Activated CD8-positive, alpha-beta T cell treated with anti-CD3 and anti-CD28 coated beads for 36 hours (primary cell): ENCODE measurements at regions not wholly inside any gene's neighbourhood (a gene's known extent, or its start where the extent isn't known, plus 50 kb on each side); places are given as distances from the start of the nearest gene placed in this dataset.

Experiments used
- ATAC-seq: fragments of 200-7000 bp; cut with Tn5 transposase; one replicate; pipeline ENCODE4 v1.10.0; 2021; ENCODE audit warnings: mild to moderate bottlenecking, moderate library complexity
- CTCF ChIA-PET: fragments of 350-600 bp; sonication (Branson Sonifier 250); formaldehyde crosslinking; loops from one replicate; lab custom pipeline; 2021; ENCODE audit warnings: antibody characterized with exemption; lab: Charles Lee
- POLR2A ChIA-PET: fragments of 350-600 bp; sonication (Branson Sonifier 250); formaldehyde crosslinking; loops from one replicate; lab custom pipeline; 2021; ENCODE audit warnings: antibody characterized with exemption; lab: Charles Lee
- DNase-seq: peaks from one replicate; pipeline ENCODE4 v3.0.0-alpha.2; 2020
- H3K27ac Mint-ChIP-seq: one replicate; pipeline ENCODE4 v1.8.0; 2021; ENCODE audit warnings: mild to moderate bottlenecking, mixed read lengths
- H3K27me3 Mint-ChIP-seq: one replicate; pipeline ENCODE4 v1.8.0; 2021; ENCODE audit warnings: mixed read lengths
- H3K36me3 Mint-ChIP-seq: one replicate; pipeline ENCODE4 v1.8.0; 2021; ENCODE audit warnings: low read depth, mixed read lengths
- H3K4me1 Mint-ChIP-seq: one replicate; pipeline ENCODE4 v1.8.0; 2021; ENCODE audit warnings: low read depth, mixed read lengths
- H3K4me3 Mint-ChIP-seq: one replicate; pipeline ENCODE4 v1.8.0; 2021; ENCODE audit warnings: mild to moderate bottlenecking, moderate library complexity, mixed read lengths
- H3K9me3 Mint-ChIP-seq: one replicate; pipeline ENCODE4 v1.8.0; 2021; ENCODE audit warnings: mixed read lengths
- intact Hi-C: fragments of 100-400 bp; cut with micrococcal nuclease; formaldehyde crosslinking; loops from one replicate; pipeline ENCODE4 v1.10.0; 2022
- TF ChIP-seq, protein P1 (sequence below): fragments of 200-600 bp; IDR thresholded peaks from one replicate; pipeline ENCODE4 v1.8.0; 2022; ENCODE audit warnings: antibody characterized with exemption, mild to moderate bottlenecking

DNA sequence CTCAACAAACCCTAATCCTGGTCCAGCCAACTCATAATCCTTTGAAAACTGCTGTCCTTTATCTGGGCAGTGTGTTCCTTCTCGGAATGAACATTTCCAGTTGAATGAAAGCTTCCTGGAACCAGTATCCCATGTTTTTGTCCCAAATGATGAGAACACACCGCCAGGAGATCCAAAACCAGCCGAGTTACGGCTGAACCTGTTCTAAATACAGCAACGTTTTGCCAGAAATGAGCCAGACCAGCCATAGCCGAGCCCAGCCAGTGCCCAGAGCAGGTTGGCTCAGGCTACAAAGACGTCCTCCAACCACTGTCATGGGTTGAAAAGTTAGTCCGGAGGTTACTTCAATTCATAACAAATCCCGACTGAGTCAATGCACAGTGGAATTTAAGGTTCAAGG, 67.6 kb upstream of the FOXF1 start:
- peaks cover 4% of the 10 kb centered on the region for H3K4me1 Mint-ChIP-seq
- ATAC-seq: no peak

DNA sequence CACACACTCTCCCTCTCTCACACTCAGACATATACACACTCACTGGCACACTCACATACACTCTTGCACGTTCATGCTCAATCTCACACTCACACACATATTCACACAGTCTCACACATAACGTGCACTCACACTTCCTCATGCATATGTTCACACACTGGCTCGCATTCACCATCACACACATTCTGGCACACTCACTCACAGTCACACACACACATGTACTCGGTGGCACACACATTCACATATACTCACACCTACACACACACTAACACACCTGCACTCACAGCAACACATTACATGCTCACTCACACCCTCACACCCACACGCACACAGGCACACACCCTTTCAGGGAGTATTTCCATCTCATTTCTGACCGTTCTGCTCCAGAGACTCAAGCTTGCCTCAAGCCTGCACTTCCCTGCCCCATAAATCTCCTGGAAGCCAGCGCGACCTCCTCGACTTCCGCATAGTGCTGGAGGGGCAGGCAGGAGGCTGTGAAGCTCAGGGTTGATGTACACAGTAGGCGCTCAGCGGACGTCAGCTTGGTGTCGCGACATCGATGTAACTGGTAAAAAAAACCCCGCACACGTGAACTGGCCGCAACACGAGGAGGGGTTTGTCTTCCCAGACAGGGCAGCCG, 66.7 kb upstream of the FOXF1 start:
- ATAC-seq (no peak), DNase-seq (no peak)
- intact Hi-C loops: no loop called here
- H3K9me3 Mint-ChIP-seq: no peaks in the 10 kb centered on the region
- H3K36me3 Mint-ChIP-seq: no peaks in the 10 kb centered on the region
- no peak overlapping the region for H3K27ac Mint-ChIP-seq
- H3K4me1 Mint-ChIP-seq: peaks cover 5% of the 10 kb centered on the region
- peaks cover 18% of the 10 kb centered on the region for H3K27me3 Mint-ChIP-seq
- ChIA-PET POLR2A (no interaction called here), CTCF (no interaction called here)
- TF ChIP-seq, protein P1, sequence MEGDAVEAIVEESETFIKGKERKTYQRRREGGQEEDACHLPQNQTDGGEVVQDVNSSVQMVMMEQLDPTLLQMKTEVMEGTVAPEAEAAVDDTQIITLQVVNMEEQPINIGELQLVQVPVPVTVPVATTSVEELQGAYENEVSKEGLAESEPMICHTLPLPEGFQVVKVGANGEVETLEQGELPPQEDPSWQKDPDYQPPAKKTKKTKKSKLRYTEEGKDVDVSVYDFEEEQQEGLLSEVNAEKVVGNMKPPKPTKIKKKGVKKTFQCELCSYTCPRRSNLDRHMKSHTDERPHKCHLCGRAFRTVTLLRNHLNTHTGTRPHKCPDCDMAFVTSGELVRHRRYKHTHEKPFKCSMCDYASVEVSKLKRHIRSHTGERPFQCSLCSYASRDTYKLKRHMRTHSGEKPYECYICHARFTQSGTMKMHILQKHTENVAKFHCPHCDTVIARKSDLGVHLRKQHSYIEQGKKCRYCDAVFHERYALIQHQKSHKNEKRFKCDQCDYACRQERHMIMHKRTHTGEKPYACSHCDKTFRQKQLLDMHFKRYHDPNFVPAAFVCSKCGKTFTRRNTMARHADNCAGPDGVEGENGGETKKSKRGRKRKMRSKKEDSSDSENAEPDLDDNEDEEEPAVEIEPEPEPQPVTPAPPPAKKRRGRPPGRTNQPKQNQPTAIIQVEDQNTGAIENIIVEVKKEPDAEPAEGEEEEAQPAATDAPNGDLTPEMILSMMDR: no peak
- no peak overlapping the region for H3K4me3 Mint-ChIP-seq

More for the DNA sequence above, 67.6 kb upstream of the FOXF1 start:
- intact Hi-C loops: no loop called here
- ChIA-PET POLR2A (no interaction called here), CTCF (no interaction called here)
- H3K27me3 Mint-ChIP-seq: peaks cover 18% of the 10 kb centered on the region
- H3K4me3 Mint-ChIP-seq: no peak overlapping the region
- no peaks in the 10 kb centered on the region for H3K9me3 Mint-ChIP-seq
- TF ChIP-seq, protein P1: no peak
- H3K36me3 Mint-ChIP-seq: no peaks in the 10 kb centered on the region
- H3K27ac Mint-ChIP-seq: no peak overlapping the region
- DNase-seq: no peak

DNA sequence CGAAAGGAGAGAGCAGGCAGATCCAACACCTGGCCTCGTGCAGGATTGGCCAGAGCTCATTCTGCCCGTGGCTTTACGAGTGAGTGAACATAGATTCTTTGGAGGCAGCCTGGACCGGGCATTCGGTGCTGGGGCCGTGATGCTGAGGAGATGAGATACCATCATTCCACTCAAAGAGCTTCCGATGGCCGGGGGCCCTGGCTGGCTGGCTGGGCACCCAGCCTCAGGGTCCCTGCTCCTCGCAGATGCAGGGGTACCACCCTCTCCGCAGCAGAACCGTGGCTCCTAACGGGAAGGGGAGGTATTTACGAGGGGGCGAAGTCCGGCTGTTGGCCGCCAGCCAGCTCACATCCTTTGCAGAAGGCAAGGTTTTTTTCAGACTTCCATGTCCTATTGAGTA, 66.1 kb upstream of the FOXF1 start:
- H3K27me3 Mint-ChIP-seq: peaks cover 23% of the 10 kb centered on the region
- peaks cover 9% of the 10 kb centered on the region for H3K4me1 Mint-ChIP-seq
- intact Hi-C loops: no loop called here
- no peaks in the 10 kb centered on the region for H3K36me3 Mint-ChIP-seq
- ChIA-PET POLR2A (no interaction called here), CTCF (no interaction called here)
- H3K4me3 Mint-ChIP-seq: no peak overlapping the region
- no peak overlapping the region for H3K27ac Mint-ChIP-seq
- DNase-seq: no peak
- TF ChIP-seq, protein P1: no peak
- H3K9me3 Mint-ChIP-seq: no peaks in the 10 kb centered on the region
- ATAC-seq: no peak

DNA sequence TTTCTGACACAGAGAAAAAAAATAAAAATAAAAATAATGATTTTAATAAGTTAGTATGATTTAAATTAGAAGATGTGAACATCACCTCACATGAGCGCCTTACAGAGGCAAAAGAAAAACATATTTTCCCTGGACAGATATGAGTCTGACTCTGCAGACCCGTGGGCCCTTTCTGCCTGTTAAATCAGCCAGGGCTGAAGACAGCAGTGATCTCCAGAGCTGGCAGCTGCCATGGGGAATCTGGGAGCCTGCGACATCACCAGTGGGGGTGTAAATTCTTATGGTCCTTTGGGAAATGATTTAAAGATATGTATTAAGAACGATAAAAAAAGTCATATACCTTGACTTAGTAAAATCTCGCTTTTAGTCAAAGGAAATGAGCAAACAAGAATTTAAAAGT, 65.7 kb upstream of the FOXF1 start:
- intact Hi-C loops: no loop called here
- no peak overlapping the region for H3K4me3 Mint-ChIP-seq
- DNase-seq: no peak
- H3K4me1 Mint-ChIP-seq: peaks cover 13% of the 10 kb centered on the region
- CTCF ChIA-PET: no interaction called here
- no peak overlapping the region for H3K27ac Mint-ChIP-seq
- H3K36me3 Mint-ChIP-seq: no peaks in the 10 kb centered on the region
- H3K27me3 Mint-ChIP-seq: peaks cover 23% of the 10 kb centered on the region
- POLR2A ChIA-PET: no interaction called here
- no peaks in the 10 kb centered on the region for H3K9me3 Mint-ChIP-seq
- TF ChIP-seq, protein P1: no peak
- ATAC-seq: no peak

DNA sequence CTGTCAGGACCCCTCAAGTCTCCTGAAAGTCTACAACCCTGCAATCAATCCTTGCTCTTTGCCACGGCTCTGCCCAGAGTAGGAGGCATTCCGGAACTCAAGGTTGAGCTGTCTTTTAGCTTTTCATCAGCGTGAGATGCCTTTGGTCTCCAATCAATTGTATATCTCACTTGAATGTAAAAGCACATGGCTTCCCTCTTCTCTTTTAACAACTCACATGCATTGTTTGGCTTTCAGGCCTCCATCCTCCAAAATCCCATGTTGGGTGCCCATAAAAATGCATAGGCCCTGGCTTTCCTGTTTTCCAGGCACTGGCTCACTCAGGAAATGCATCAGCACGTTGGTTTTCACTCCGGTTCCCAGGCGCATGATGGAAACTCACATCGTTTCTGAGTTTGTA, 64.0 kb upstream of the FOXF1 start:
- CTCF ChIA-PET: no interaction called here
- H3K27ac Mint-ChIP-seq: no peak overlapping the region

More for the DNA sequence above, 64.0 kb upstream of the FOXF1 start:
- Mint-ChIP-seq H3K9me3 (no peaks in the 10 kb centered on the region), H3K27me3 (peaks cover 23% of the 10 kb centered on the region), H3K4me1 (peaks cover 14% of the 10 kb centered on the region), H3K36me3 (no peaks in the 10 kb centered on the region), H3K4me3 (no peak overlapping the region)
- ATAC-seq (no peak), DNase-seq (no peak)
- TF ChIP-seq, protein P1: no peak
- POLR2A ChIA-PET: no interaction called here
- intact Hi-C loops: no loop called here
